ENCODE measurements at regions not wholly inside any gene's neighbourhood (a gene's known extent, or its start where the extent isn't known, plus 50 kb on each side); places are given as distances from the start of the nearest gene placed in this dataset.

DNA sequence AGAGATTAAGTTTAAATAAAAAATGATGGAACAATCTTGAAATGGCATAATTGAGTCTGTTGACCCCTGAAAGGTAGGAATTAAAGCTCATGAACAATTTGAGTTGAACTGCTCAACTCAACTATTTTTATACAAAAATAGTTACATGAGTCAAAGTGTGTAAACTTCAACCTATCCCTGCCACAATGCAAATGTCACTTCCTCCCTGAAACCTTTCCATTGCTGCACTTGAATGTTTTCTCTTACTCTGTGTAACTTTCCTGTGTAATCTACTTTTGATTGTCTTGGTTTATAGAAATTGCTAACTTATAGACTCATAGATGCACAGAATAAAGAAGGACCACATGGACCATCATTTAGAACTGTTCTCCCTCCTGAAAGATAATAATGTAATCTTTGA lies 218.5 kb downstream of the GBA3 start:
- TF ChIP-seq MAZ (IDR thresholded peaks at IDR 0.05; ENCODE audit: borderline replicate concordance, low read depth, low read length) (no peak), MXI1 (IDR thresholded peaks at IDR 0.05; ENCODE audit: borderline replicate concordance, low read depth, low read length) (no peak), CEBPB (IDR thresholded peaks at IDR 0.05; ENCODE audit: low read depth, low read length) (no peak), POLR2A (IDR thresholded peaks at IDR 0.05; ENCODE audit: low read depth, low read length) (no peak), CHD1 (IDR thresholded peaks at IDR 0.05; ENCODE audit: low read depth, low read length) (no peak), BHLHE40 (IDR thresholded peaks at IDR 0.05; ENCODE audit: low read depth, low read length) (no peak), RAD21 (IDR thresholded peaks at IDR 0.05; ENCODE audit: low read length) (no peak), MAFK (IDR thresholded peaks at IDR 0.05; ENCODE audit: low read depth, low read length) (no peak)
- TF ChIP-seq, protein P1, sequence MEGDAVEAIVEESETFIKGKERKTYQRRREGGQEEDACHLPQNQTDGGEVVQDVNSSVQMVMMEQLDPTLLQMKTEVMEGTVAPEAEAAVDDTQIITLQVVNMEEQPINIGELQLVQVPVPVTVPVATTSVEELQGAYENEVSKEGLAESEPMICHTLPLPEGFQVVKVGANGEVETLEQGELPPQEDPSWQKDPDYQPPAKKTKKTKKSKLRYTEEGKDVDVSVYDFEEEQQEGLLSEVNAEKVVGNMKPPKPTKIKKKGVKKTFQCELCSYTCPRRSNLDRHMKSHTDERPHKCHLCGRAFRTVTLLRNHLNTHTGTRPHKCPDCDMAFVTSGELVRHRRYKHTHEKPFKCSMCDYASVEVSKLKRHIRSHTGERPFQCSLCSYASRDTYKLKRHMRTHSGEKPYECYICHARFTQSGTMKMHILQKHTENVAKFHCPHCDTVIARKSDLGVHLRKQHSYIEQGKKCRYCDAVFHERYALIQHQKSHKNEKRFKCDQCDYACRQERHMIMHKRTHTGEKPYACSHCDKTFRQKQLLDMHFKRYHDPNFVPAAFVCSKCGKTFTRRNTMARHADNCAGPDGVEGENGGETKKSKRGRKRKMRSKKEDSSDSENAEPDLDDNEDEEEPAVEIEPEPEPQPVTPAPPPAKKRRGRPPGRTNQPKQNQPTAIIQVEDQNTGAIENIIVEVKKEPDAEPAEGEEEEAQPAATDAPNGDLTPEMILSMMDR (conservative IDR thresholded peaks at IDR 0.05; ENCODE audit: low read depth, low read length): no peak
- TF ChIP-seq, protein P2, sequence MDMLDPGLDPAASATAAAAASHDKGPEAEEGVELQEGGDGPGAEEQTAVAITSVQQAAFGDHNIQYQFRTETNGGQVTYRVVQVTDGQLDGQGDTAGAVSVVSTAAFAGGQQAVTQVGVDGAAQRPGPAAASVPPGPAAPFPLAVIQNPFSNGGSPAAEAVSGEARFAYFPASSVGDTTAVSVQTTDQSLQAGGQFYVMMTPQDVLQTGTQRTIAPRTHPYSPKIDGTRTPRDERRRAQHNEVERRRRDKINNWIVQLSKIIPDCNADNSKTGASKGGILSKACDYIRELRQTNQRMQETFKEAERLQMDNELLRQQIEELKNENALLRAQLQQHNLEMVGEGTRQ (IDR thresholded peaks at IDR 0.05; ENCODE audit: low read depth, low read length): no peak
